ENCODE measurements at regions not wholly inside any gene's neighbourhood (a gene's known extent, or its start where the extent isn't known, plus 50 kb on each side); places are given as distances from the start of the nearest gene placed in this dataset.

- H3K4me1 ChIP-seq: no peaks in the 10 kb centered on the region
- no peaks in the 10 kb centered on the region for H3K9me3 ChIP-seq
Measured at GRCh38 chr9:26308328-26308727, 584.3 kb downstream of the CAAP1 start.

GRCh38 chr9:26301659-26302058 lies 590.9 kb downstream of the CAAP1 start:
- no peaks in the 10 kb centered on the region for H3K4me1 ChIP-seq
- DNase-seq (ENCODE audit: low spot score in 2 of 2): no peak
- no peaks in the 10 kb centered on the region for H3K9me3 ChIP-seq
- H3K27ac ChIP-seq: no peak overlapping the region
- H3K4me3 ChIP-seq: no peak overlapping the region
- TF ChIP-seq POLR2A (IDR thresholded peaks at IDR 0.05) (no peak), POLR2AphosphoS5 (IDR thresholded peaks at IDR 0.05) (no peak), CTCF (IDR thresholded peaks at IDR 0.05) (no peak)
- intact Hi-C loops (cut with DNase I; ENCODE audit: low total_unique reads): no loop called here
- no peaks in the 10 kb centered on the region for H3K36me3 ChIP-seq
- H3K27me3 ChIP-seq: no peaks in the 10 kb centered on the region

More at GRCh38 chr9:26308328-26308727, 584.3 kb downstream of the CAAP1 start:
- intact Hi-C loops (cut with DNase I; ENCODE audit: low total_unique reads): no loop called here
- H3K36me3 ChIP-seq: no peaks in the 10 kb centered on the region
- no peak for TF ChIP-seq CTCF (IDR thresholded peaks at IDR 0.05)
- TF ChIP-seq POLR2A (IDR thresholded peaks at IDR 0.05): no peak
- TF ChIP-seq POLR2AphosphoS5 (IDR thresholded peaks at IDR 0.05): no peak
- no peak overlapping the region for H3K4me3 ChIP-seq
- DNase-seq (ENCODE audit: low spot score in 2 of 2): no peak
- no peak overlapping the region for H3K27ac ChIP-seq
- H3K27me3 ChIP-seq: no peaks in the 10 kb centered on the region

GRCh38 chr9:26301046-26301445 lies 591.6 kb downstream of the CAAP1 start:
- H3K4me3 ChIP-seq: no peak overlapping the region

GRCh38 chr9:26296910-26297572 lies 595.6 kb downstream of the CAAP1 start:
- Histone ChIP-seq H3K27me3 (no peaks in the 10 kb centered on the region), H3K27ac (no peak overlapping the region), H3K4me1 (no peaks in the 10 kb centered on the region), H3K9me3 (no peaks in the 10 kb centered on the region), H3K36me3 (no peaks in the 10 kb centered on the region), H3K4me3 (no peak overlapping the region)
- intact Hi-C loops (cut with DNase I; ENCODE audit: low total_unique reads): no loop called here
- no peak for DNase-seq (ENCODE audit: low spot score in 2 of 2)
- TF ChIP-seq CTCF (IDR thresholded peaks at IDR 0.05) (no peak), POLR2A (IDR thresholded peaks at IDR 0.05) (no peak), POLR2AphosphoS5 (IDR thresholded peaks at IDR 0.05) (no peak)

More at GRCh38 chr9:26301046-26301445, 591.6 kb downstream of the CAAP1 start:
- Histone ChIP-seq H3K4me1 (no peaks in the 10 kb centered on the region), H3K27me3 (no peaks in the 10 kb centered on the region), H3K27ac (no peak overlapping the region), H3K9me3 (no peaks in the 10 kb centered on the region), H3K36me3 (no peaks in the 10 kb centered on the region)
- DNase-seq (ENCODE audit: low spot score in 2 of 2): no peak
- intact Hi-C loops (cut with DNase I; ENCODE audit: low total_unique reads): no loop called here
- TF ChIP-seq CTCF (IDR thresholded peaks at IDR 0.05) (no peak), POLR2A (IDR thresholded peaks at IDR 0.05) (no peak), POLR2AphosphoS5 (IDR thresholded peaks at IDR 0.05) (no peak)

- intact Hi-C loops (cut with DNase I; ENCODE audit: low total_unique reads): no loop called here
Measured at GRCh38 chr9:26292943-26293342, 599.7 kb downstream of the CAAP1 start.

More at GRCh38 chr9:26292943-26293342, 599.7 kb downstream of the CAAP1 start:
- H3K4me3 ChIP-seq: no peak overlapping the region
- H3K27me3 ChIP-seq: no peaks in the 10 kb centered on the region
- no peak for DNase-seq (ENCODE audit: low spot score in 2 of 2)
- no peak overlapping the region for H3K27ac ChIP-seq
- TF ChIP-seq CTCF (IDR thresholded peaks at IDR 0.05) (no peak), POLR2AphosphoS5 (IDR thresholded peaks at IDR 0.05) (no peak), POLR2A (IDR thresholded peaks at IDR 0.05) (no peak)
- no peaks in the 10 kb centered on the region for H3K36me3 ChIP-seq
- H3K9me3 ChIP-seq: no peaks in the 10 kb centered on the region
- no peaks in the 10 kb centered on the region for H3K4me1 ChIP-seq

All from breast epithelium (tissue), 4 donors.